C4-2B (cell line): ENCODE measurements at regions not wholly inside any gene's neighbourhood (a gene's known extent, or its start where the extent isn't known, plus 50 kb on each side); places are given as distances from the start of the nearest gene placed in this dataset.

Source experiments
- CTCF ChIP-seq: fragments of 450-650 bp; conservative IDR thresholded peaks from 2 replicates; pipeline ENCODE4 v1.5.1; 2017; ENCODE audit warnings: mild to moderate bottlenecking
- ZFX ChIP-seq: fragments of 450-650 bp; IDR thresholded peaks from 2 replicates; pipeline ENCODE4 v1.6.1; 2017

GRCh38 chr13:112248406-112248760 is 127.8 kb upstream of the SPACA7 start:
- TF ChIP-seq CTCF (no peak), ZFX (no peak)
